Stimulated activated CD4-positive, alpha-beta T cell treated with anti-CD3 and anti-CD28 coated beads, TNF-alpha, amount 100 ng/mL, for 24 hours (primary cell): ENCODE measurements at regions not wholly inside any gene's neighbourhood (a gene's known extent, or its start where the extent isn't known, plus 50 kb on each side); places are given as distances from the start of the nearest gene placed in this dataset.

Source experiments
- DNase-seq, 3 experiments: peaks; one replicate each; pipeline ENCODE4 v3.0.0-alpha.2; 2020; ENCODE audit warnings: low read depth in 3 of 3

GRCh38 chr10:44776181-44776580 is 135.0 kb upstream of the TMEM72 start:
- DNase-seq, result no peak

GRCh38 chr10:44779511-44779910 is 131.6 kb upstream of the TMEM72 start:
- no peak for DNase-seq

- DNase-seq, result no peak
Observed at GRCh38 chr10:44780426-44780825, 130.7 kb upstream of the TMEM72 start.

DNA sequence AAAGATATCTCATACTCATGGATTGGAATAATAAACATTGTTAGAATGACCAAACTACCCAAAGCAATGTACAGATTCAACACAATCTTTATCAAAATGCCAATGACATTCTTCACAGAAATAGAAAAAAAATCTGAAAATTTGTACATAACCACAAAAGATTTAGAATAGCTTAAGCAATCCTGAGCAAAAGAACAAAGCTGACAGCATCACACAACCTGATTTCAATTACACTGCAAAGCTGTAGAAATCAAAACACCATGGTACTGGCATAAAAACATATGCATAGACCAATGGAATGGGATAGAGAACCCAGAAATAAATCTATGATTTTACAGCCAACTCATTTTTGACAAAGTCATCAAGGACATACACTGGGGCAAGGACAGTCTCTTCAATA is 130.0 kb upstream of the TMEM72 start:
- no peak for DNase-seq

DNA sequence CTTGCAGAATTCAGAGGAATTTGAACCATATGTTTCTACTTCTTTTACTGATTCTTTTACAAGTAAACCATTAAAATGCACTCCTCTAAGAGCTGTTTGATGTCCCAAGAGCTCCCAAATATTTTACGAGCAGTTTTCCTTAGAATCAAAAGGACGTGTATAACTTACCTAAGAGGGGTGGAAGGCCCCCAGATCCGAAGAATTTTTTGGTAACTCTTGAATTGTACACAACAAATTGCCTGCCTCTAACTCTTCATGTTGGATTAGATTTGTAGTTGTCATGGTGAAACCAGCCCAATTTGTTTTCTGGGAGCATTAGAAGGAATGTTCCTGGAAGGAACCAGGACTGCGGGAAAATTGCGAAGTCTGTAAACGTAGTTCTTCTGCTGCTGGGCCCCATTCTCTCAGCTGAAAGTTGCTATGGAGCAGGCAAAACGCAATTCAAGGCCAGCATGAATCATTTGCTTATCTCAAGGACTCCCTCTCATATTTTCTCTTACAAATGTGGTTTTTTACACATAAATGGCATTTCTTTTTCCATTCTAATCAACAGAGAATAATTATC is 124.8 kb upstream of the TMEM72 start:
- no peak for DNase-seq

DNA sequence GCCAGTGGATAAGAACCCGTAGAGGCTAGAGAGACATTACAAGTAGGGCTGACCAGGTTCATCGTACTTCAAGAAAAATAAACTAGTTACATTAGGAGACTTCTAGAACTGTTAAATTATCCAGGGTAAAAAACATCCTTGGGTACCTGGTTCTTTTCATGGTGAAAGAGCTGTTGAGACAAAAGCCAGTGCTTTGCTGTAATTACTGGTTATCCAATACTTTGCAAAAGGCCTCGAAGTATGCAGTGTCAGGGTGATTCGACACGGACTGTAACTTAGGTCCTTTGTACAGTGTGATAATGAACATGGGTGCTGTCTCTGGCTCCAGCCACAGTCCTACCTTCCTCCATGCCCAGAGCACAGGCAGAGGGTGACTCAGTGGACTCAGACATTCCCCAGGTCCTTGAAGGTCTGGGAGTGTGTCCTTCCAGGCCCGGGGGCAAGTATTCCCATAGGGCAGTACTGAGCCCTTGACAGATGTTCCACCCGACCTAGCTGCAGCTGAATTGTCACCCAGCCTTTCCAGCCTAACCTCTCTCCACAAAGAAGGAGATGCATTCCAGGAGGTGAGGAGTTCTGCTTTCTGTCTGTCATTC is 123.6 kb upstream of the TMEM72 start:
- no peak for DNase-seq

- no peak for DNase-seq
Observed at GRCh38 chr10:44788147-44789129, 122.7 kb upstream of the TMEM72 start.

GRCh38 chr10:44792119-44792775 is 118.9 kb upstream of the TMEM72 start:
- no peak for DNase-seq

GRCh38 chr10:44799966-44800365 is 111.2 kb upstream of the TMEM72 start:
- no peak for DNase-seq

GRCh38 chr10:44801383-44802327 is 109.5 kb upstream of the TMEM72 start:
- DNase-seq, result no peak

- no peak for DNase-seq
Observed at GRCh38 chr10:44803862-44804261, 107.3 kb upstream of the TMEM72 start.

- DNase-seq, result no peak
Observed at GRCh38 chr10:44804661-44805060, 106.5 kb upstream of the TMEM72 start.

DNA sequence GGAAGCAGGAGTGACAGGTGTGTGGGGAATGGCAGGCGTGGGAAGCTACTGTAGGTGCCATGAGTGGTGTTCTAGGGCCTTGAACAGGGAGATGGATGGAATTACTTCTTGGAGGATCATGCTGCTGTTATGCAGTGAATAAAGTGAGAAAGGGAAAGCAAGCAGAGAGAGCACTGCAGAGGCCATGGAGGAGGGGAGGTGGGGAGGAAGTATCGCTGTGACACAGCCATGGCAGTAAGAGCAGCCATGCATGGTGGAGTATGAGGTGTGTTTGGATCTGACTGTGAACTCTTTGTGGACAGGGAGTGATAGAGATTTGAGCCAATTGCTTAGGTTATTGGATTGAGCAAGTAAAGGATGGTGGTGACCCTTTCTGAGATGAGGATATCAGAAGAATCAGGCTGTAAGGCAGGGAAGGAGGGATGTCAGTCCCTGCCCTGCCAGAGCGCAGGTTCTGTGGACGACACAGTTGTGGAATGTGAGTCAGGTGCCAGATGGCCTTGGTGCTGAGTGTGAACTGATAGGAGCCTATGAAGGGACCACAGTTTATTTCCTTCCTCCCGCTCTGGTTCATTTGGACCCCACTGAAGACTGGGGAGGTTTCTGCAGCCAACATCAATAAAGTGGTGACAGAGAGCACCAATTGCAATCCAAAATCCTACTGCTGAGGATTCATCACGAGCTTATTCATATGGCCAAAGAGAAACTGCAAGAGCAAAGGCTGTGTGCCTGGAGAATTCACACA is 105.5 kb upstream of the TMEM72 start:
- DNase-seq, result no peak

GRCh38 chr10:44806950-44807349 is 104.2 kb upstream of the TMEM72 start:
- DNase-seq, result no peak

DNA sequence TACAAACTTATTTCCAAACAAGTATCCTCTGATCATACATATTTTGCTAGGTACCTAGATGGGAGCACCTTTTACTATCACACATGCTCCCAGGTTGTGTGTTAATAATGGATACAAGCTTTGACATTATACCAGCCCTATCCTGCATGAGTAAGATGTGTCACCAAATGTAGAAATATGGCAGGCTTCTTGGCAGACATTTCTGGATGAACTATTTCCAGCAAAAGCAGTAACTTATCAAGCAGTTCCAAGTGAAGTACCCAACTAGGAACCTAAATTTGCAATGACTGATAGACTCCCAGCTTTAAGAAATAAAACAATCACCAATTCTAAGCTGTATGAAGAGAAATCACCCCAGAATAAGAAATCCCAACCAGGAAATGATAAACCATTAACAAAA is 103.7 kb upstream of the TMEM72 start:
- DNase-seq, result no peak

DNA sequence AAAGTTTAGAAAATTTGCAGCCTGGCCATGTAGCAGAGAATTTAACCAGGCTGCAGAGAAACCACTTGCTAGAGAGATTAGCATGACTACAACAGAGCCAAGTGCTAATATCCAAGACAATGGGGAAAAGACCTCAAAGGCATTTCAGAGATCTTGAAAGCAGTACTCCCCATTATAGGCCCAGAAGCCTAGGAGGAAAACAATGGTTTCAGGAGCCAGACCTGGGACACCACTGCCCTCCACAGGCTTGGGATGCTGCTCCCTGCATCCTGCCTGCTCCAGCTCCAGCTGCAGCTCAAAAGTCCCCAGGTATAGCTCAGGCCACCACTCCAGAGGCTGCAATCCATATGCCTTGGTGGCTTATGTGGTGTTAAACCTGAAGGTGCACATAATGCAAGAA is 101.5 kb upstream of the TMEM72 start:
- DNase-seq, result no peak

- DNase-seq, result no peak
Observed at GRCh38 chr10:44811072-44811471, 100.1 kb upstream of the TMEM72 start.

DNA sequence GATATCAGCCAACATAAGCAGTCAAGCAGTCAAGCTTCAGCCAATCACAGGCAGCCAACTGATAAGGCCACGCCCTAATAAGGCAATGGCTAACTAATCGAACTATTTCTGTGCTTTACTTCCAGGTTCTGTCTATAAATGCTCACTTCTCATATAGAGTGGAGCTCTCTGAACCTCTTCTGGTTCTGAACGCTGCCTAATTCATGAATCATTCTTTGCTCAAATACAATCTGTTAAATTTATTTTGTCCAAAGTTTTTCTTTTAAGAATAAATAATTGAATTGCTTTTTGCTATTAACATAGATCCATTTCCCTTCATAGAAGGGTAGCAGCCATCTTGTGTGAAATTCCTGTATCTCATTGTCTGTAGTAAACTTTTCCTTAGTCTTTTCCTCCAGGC is 97.9 kb upstream of the TMEM72 start:
- DNase-seq, result no peak

GRCh38 chr10:44814929-44815328 is 96.2 kb upstream of the TMEM72 start:
- DNase-seq, result no peak

GRCh38 chr10:44818041-44818649 is 93.0 kb upstream of the TMEM72 start:
- no peak for DNase-seq
